Esophagus muscularis mucosa (tissue), 3 donors: ENCODE measurements at regions not wholly inside any gene's neighbourhood (a gene's known extent, or its start where the extent isn't known, plus 50 kb on each side); places are given as distances from the start of the nearest gene placed in this dataset.
"Not testable (repeated sequence)": the region's sequence is repeated elsewhere in the genome, so short reads cannot be mapped to it uniquely, and the experiment has no call there.

Experiments used
- CTCF ChIP-seq, 3 experiments: fragments of 200-600 bp in 2 of 3; fragments of 450-650 bp in 1 of 3; sonication (generic) in 2 of 3; IDR thresholded peaks; one replicate each; pipeline ENCODE4 v1.5.1; 2017 to 2019; ENCODE audit warnings: antibody characterized with exemption in 3 of 3, mild to moderate bottlenecking in 2 of 3, moderate library complexity in 1 of 3
- POLR2A ChIP-seq: fragments of 450-650 bp; IDR thresholded peaks from one replicate; pipeline ENCODE4 v1.6.1; 2017; ENCODE audit warnings: antibody characterized with exemption, moderate library complexity, mild to moderate bottlenecking, low read depth

GRCh38 chr20:5381527-5381926 lies 64.8 kb upstream of the PROKR2 start:
- TF ChIP-seq POLR2A; CTCF (IDR thresholded peaks at IDR 0.05): not testable (repeated sequence)
